Gastroesophageal sphincter (tissue), 4 donors: ENCODE measurements at regions not wholly inside any gene's neighbourhood (a gene's known extent, or its start where the extent isn't known, plus 50 kb on each side); places are given as distances from the start of the nearest gene placed in this dataset.

Experiments
- ATAC-seq: fragments of 150-250 bp; one replicate; pipeline ENCODE4 v1.9.1; 2016; ENCODE audit warnings: mild to moderate bottlenecking, moderate library complexity
- H3K27ac ChIP-seq, 4 donors: fragments of 200-600 bp; sonication (generic) in 3 of 4; 1 replicate in 3 of 4; 2 replicates in 1 of 4; pipeline ENCODE4 v1.5.1; 2016 to 2019
- H3K27me3 ChIP-seq: fragments of 200-600 bp; sonication (generic); one replicate; pipeline ENCODE4 v1.5.1; 2019
- H3K36me3 ChIP-seq, 2 donors: fragments of 200-600 bp; sonication (generic); one replicate each; pipeline ENCODE4 v1.5.1; 2019; ENCODE audit warnings: control low read depth in 1 of 2
- H3K4me1 ChIP-seq, 3 donors: fragments of 200-600 bp; sonication (generic); 1 replicate in 2 of 3; 2 replicates in 1 of 3; pipeline ENCODE4 v1.5.1; 2016 to 2019; ENCODE audit warnings: control low read depth in 2 of 3
- H3K4me3 ChIP-seq, 2 donors: fragments of 200-600 bp; sonication (generic); one replicate each; pipeline ENCODE4 v1.5.1; 2019; ENCODE audit warnings: mild to moderate bottlenecking in 1 of 2, moderate library complexity in 1 of 2
- H3K9me3 ChIP-seq, 3 donors: fragments of 200-600 bp; sonication (generic); one replicate each; pipeline ENCODE4 v1.5.1; 2017 to 2019; ENCODE audit warnings: control low read depth in 2 of 3
- EP300 ChIP-seq: sonication (generic); formaldehyde crosslinking; IDR thresholded peaks from one replicate; pipeline ENCODE4 v1.6.1; 2017; ENCODE audit warnings: antibody characterized with exemption, mild to moderate bottlenecking
- POLR2A ChIP-seq, 2 donors: fragments of 450-650 bp; IDR thresholded peaks; one replicate each; pipeline ENCODE4 v1.6.1; 2017; ENCODE audit warnings: antibody characterized with exemption in 2 of 2, mild to moderate bottlenecking in 2 of 2, moderate library complexity in 1 of 2
- POLR2AphosphoS5 ChIP-seq: sonication (generic); formaldehyde crosslinking; IDR thresholded peaks from one replicate; pipeline ENCODE4 v1.6.1; 2017; ENCODE audit warnings: antibody characterized with exemption
- WGBS, 2 donors: methylation state at CpG; one replicate each; pipeline ENCODE4 v1.1.5; 2018; ENCODE audit warnings: low coverage in 1 of 2; 5-methylcytosine and 5-hydroxymethylcytosine counted together
- TF ChIP-seq, protein P1 (sequence below), 4 experiments: fragments of 200-600 bp in 2 of 4; fragments of 450-650 bp in 2 of 4; sonication (generic) in 1 of 4; IDR thresholded peaks; one replicate each; pipeline ENCODE4 v1.5.1; 2017 to 2019; ENCODE audit warnings: antibody characterized with exemption in 4 of 4, mild to moderate bottlenecking in 2 of 4, moderate library complexity in 2 of 4

- ATAC-seq = no peak
- Histone ChIP-seq H3K27me3 (no peaks in the 10 kb centered on the region), H3K9me3 (no peaks in the 10 kb centered on the region), H3K36me3 (no peaks in the 10 kb centered on the region), H3K27ac (no peak overlapping the region), H3K4me3 (no peak overlapping the region), H3K4me1 (peaks cover 0 to 17% (median 8%) of the 10 kb centered on the region in 3 donors)
- TF ChIP-seq EP300 (no peak), POLR2AphosphoS5 (no peak), POLR2A (IDR thresholded peaks at IDR 0.05) (no peak)
- TF ChIP-seq, protein P1, sequence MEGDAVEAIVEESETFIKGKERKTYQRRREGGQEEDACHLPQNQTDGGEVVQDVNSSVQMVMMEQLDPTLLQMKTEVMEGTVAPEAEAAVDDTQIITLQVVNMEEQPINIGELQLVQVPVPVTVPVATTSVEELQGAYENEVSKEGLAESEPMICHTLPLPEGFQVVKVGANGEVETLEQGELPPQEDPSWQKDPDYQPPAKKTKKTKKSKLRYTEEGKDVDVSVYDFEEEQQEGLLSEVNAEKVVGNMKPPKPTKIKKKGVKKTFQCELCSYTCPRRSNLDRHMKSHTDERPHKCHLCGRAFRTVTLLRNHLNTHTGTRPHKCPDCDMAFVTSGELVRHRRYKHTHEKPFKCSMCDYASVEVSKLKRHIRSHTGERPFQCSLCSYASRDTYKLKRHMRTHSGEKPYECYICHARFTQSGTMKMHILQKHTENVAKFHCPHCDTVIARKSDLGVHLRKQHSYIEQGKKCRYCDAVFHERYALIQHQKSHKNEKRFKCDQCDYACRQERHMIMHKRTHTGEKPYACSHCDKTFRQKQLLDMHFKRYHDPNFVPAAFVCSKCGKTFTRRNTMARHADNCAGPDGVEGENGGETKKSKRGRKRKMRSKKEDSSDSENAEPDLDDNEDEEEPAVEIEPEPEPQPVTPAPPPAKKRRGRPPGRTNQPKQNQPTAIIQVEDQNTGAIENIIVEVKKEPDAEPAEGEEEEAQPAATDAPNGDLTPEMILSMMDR (IDR thresholded peaks at IDR 0.05) = no peak
- WGBS, 2 donors = 71 to 77% methylated on average over 3 of the region's 3 CpGs
These were observed 234.6 kb upstream of the CDH5 start for GRCh38 chr16:66131895-66132294.

- no peak overlapping the region for H3K27ac ChIP-seq
- TF ChIP-seq POLR2AphosphoS5 (no peak), EP300 (no peak), POLR2A (IDR thresholded peaks at IDR 0.05) (no peak)
- TF ChIP-seq, protein P1 (IDR thresholded peaks at IDR 0.05) = no peak
- H3K4me1 ChIP-seq = peaks cover 0 to 17% (median 8%) of the 10 kb centered on the region in 3 donors
- 83 to 91% methylated on average over 4 to 5 of the region's 5 CpGs for WGBS, 2 donors
- no peak for ATAC-seq
- no peaks in the 10 kb centered on the region for H3K36me3 ChIP-seq
- H3K4me3 ChIP-seq = no peak overlapping the region
- no peaks in the 10 kb centered on the region for H3K9me3 ChIP-seq
- no peaks in the 10 kb centered on the region for H3K27me3 ChIP-seq
These were observed 235.2 kb upstream of the CDH5 start for GRCh38 chr16:66131156-66131807.

- no peak overlapping the region for H3K27ac ChIP-seq
- no peak overlapping the region for H3K4me3 ChIP-seq
- no peaks in the 10 kb centered on the region for H3K36me3 ChIP-seq
- H3K27me3 ChIP-seq = no peaks in the 10 kb centered on the region
- TF ChIP-seq POLR2A (IDR thresholded peaks at IDR 0.05) (no peak), POLR2AphosphoS5 (no peak), EP300 (no peak)
- TF ChIP-seq, protein P1 (IDR thresholded peaks at IDR 0.05) = no peak
- no peak for ATAC-seq
- 81 to 92% methylated on average over 3 to 5 of the region's 5 CpGs for WGBS, 2 donors
- H3K4me1 ChIP-seq = peaks cover 0 to 12% (median 4%) of the 10 kb centered on the region in 3 donors
- no peaks in the 10 kb centered on the region for H3K9me3 ChIP-seq
These were observed 236.1 kb upstream of the CDH5 start for GRCh38 chr16:66130296-66130905.

DNA sequence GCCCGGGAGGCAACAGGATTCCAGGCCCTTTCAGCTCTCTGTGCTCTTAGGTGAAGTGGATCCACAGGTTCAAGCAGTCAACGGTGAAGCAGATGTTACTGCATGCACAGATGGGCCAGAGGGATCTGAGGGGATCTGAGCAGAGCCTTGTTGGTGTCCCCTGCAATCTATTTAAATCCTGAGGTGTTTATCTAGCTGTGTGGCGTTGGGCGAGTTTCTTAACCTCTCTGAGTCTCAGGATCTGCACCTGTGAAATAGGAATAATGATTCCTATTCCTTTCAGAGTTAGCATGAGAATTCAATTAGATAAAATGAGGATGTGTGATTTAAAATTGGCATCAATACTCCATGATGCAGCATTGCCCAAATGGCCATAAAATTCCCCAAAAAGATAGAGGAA lies 237.3 kb upstream of the CDH5 start:
- 100% methylated on average over 2 to 3 of the region's 4 CpGs for WGBS, 2 donors
- Histone ChIP-seq H3K9me3 (no peaks in the 10 kb centered on the region), H3K4me1 (peaks cover 0 to under 1% (median 0%) of the 10 kb centered on the region in 3 donors), H3K27me3 (no peaks in the 10 kb centered on the region), H3K36me3 (no peaks in the 10 kb centered on the region), H3K4me3 (no peak overlapping the region), H3K27ac (no peak overlapping the region)
- no peak for TF ChIP-seq POLR2A (IDR thresholded peaks at IDR 0.05)
- TF ChIP-seq EP300 = no peak
- no peak for TF ChIP-seq POLR2AphosphoS5
- TF ChIP-seq, protein P1 (IDR thresholded peaks at IDR 0.05) = no peak
- ATAC-seq = no peak

GRCh38 chr16:66128371-66128770 lies 238.1 kb upstream of the CDH5 start:
- TF ChIP-seq POLR2A (IDR thresholded peaks at IDR 0.05) (no peak), POLR2AphosphoS5 (no peak), EP300 (no peak)
- TF ChIP-seq, protein P1 (IDR thresholded peaks at IDR 0.05) = no peak
- H3K36me3 ChIP-seq = no peaks in the 10 kb centered on the region
- no peaks in the 10 kb centered on the region for H3K27me3 ChIP-seq
- no peaks in the 10 kb centered on the region for H3K4me1 ChIP-seq
- 78 to 90% methylated on average over 7 of the region's 7 CpGs for WGBS, 2 donors
- H3K4me3 ChIP-seq = no peak overlapping the region
- H3K27ac ChIP-seq = no peak overlapping the region
- no peak for ATAC-seq
- H3K9me3 ChIP-seq = no peaks in the 10 kb centered on the region
